ENCODE measurements at regions not wholly inside any gene's neighbourhood (a gene's known extent, or its start where the extent isn't known, plus 50 kb on each side); places are given as distances from the start of the nearest gene placed in this dataset.

DNA sequence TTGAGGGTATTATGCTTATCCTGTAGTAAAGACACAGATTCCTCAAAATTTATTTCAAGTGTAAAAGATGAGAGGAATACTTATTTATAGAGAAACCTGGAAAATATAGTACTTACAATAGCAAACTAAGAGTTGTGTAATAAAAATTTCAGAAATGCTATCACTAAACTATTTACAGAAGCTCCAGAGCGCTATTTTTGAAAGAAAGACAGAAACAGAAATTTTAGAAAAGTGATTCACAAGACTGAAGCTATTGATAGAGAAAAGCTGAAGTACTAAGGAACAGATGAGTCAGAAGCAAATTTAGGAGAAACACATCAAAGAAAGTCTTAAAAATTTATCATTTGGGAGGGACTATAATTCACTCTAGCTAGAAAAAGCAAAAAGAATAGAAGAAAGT lies 1174.2 kb downstream of the DIAPH3 start:
- H3K27ac ChIP-seq (ENCODE audit: low read depth in 1 of 2, low read length in 1 of 2): no peak overlapping the region
- WGBS: 94% methylated on average over 1 of the region's 1 CpG
- H3K36me3 ChIP-seq (ENCODE audit: control insufficient read depth in 2 of 2, insufficient read depth in 2 of 2, low read length in 1 of 2): no peaks in the 10 kb centered on the region
- no peaks in the 10 kb centered on the region for H3K9me3 ChIP-seq (ENCODE audit: control insufficient read depth in 2 of 2, insufficient read depth in 1 of 2, low read length in 1 of 2)
- H3K27me3 ChIP-seq (ENCODE audit: control insufficient read depth in 2 of 2, insufficient read depth in 1 of 2, low read length in 1 of 2): no peaks in the 10 kb centered on the region
- H3K4me1 ChIP-seq (ENCODE audit: control insufficient read depth in 2 of 2, insufficient read depth in 2 of 2, low read length in 2 of 2): no peaks in the 10 kb centered on the region
- DNase-seq (ENCODE audit: low read depth in 6 of 9, low spot score in 9 of 9): no peak
- no peak overlapping the region for H3K4me3 ChIP-seq (ENCODE audit: low read length in 2 of 2)

DNA sequence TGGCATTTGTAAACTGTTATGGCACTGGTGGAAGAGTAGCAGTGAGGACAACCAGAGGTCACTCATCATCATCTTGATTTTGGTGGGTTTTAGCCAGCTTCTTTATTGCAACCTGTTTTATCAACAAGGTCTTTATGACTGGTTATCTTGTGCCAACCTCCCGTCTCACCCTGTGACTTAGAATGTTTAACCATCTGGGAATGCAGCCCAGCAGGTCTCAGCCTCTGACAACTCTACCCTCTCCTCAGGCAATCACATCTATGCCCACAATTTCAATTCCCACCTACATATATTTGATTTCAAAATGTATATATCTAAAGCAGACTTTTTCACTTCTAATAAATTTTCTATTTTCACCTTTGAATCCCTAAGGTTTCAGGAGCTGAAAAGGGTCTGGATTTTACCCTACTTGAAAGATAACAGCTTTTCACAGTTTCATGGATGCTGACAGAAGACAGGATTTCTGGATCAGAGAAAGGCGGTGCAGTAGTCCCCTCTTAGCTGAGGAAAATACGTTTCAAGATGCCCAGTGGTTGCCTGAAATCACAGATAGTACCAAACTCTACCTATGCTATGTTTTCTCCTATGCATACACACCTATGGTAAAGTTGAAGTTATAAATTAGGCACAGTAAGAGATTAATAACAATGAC lies 1171.8 kb downstream of the DIAPH3 start:
- Histone ChIP-seq H3K4me1 (ENCODE audit: control insufficient read depth in 2 of 2, insufficient read depth in 2 of 2, low read length in 2 of 2) (no peaks in the 10 kb centered on the region), H3K36me3 (ENCODE audit: control insufficient read depth in 2 of 2, insufficient read depth in 2 of 2, low read length in 1 of 2) (no peaks in the 10 kb centered on the region), H3K9me3 (ENCODE audit: control insufficient read depth in 2 of 2, insufficient read depth in 1 of 2, low read length in 1 of 2) (no peaks in the 10 kb centered on the region), H3K4me3 (ENCODE audit: low read length in 2 of 2) (no peak overlapping the region), H3K27ac (ENCODE audit: low read depth in 1 of 2, low read length in 1 of 2) (no peak overlapping the region), H3K27me3 (ENCODE audit: control insufficient read depth in 2 of 2, insufficient read depth in 1 of 2, low read length in 1 of 2) (no peaks in the 10 kb centered on the region)
- WGBS: 85% methylated on average over 3 of the region's 3 CpGs
- DNase-seq (ENCODE audit: low read depth in 6 of 9, low spot score in 9 of 9): no peak

DNA sequence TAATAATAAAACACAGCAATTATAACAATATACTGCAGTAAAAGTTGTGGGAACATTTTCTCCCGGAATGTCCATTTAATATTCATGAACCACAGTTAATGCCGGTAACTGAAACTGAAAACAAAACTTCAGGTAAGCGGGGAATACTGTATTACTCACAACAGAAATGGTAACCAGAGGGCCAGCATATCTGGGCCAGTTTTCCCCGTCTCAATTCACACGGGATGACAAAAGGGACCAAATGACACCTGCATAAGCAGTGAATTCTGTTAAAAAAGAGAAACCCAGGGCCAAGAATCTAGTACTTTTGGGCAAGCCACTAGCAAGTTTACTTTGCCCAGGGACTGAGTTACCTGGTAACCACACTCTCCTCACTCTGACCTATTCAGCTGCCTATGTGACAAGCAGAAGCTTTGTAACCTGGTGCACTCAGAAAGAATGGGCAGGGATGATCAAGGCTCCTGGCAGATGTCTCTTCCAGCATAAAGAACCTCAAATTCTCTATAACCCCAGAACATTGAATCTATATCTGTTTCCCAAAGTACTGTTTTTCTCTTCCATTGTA lies 1171.2 kb downstream of the DIAPH3 start:
- Histone ChIP-seq H3K36me3 (ENCODE audit: control insufficient read depth in 2 of 2, insufficient read depth in 2 of 2, low read length in 1 of 2) (no peaks in the 10 kb centered on the region), H3K4me1 (ENCODE audit: control insufficient read depth in 2 of 2, insufficient read depth in 2 of 2, low read length in 2 of 2) (no peaks in the 10 kb centered on the region), H3K9me3 (ENCODE audit: control insufficient read depth in 2 of 2, insufficient read depth in 1 of 2, low read length in 1 of 2) (no peaks in the 10 kb centered on the region), H3K4me3 (ENCODE audit: low read length in 2 of 2) (no peak overlapping the region), H3K27me3 (ENCODE audit: control insufficient read depth in 2 of 2, insufficient read depth in 1 of 2, low read length in 1 of 2) (no peaks in the 10 kb centered on the region), H3K27ac (ENCODE audit: low read depth in 1 of 2, low read length in 1 of 2) (no peak overlapping the region)
- no peak for DNase-seq (ENCODE audit: low read depth in 6 of 9, low spot score in 9 of 9)
- 95% methylated on average over 5 of the region's 5 CpGs for WGBS

DNA sequence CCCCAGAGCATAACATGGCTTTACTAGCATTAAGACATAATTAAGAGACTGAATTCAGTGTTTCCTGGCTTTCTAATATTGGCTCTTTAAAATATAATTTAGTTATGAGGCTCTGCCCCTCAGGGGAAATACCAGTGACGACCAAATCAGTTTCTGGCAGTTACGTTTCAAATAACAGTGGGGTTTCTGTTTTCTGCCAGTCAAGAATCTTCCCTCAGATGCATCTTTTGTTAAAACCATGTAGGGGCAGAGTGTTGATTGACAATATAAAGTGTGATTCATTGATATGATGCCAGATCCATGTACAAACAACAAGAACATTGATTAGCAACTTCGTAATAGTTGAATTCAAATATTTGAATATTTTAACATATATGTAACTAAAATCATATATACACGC lies 1169.7 kb downstream of the DIAPH3 start:
- WGBS: 92% methylated on average over 4 of the region's 4 CpGs
- no peaks in the 10 kb centered on the region for H3K27me3 ChIP-seq (ENCODE audit: control insufficient read depth in 2 of 2, insufficient read depth in 1 of 2, low read length in 1 of 2)
- DNase-seq (ENCODE audit: low read depth in 6 of 9, low spot score in 9 of 9): no peak
- H3K27ac ChIP-seq (ENCODE audit: low read depth in 1 of 2, low read length in 1 of 2): no peak overlapping the region
- no peak overlapping the region for H3K4me3 ChIP-seq (ENCODE audit: low read length in 2 of 2)
- no peaks in the 10 kb centered on the region for H3K4me1 ChIP-seq (ENCODE audit: control insufficient read depth in 2 of 2, insufficient read depth in 2 of 2, low read length in 2 of 2)
- no peaks in the 10 kb centered on the region for H3K36me3 ChIP-seq (ENCODE audit: control insufficient read depth in 2 of 2, insufficient read depth in 2 of 2, low read length in 1 of 2)
- no peaks in the 10 kb centered on the region for H3K9me3 ChIP-seq (ENCODE audit: control insufficient read depth in 2 of 2, insufficient read depth in 1 of 2, low read length in 1 of 2)

DNA sequence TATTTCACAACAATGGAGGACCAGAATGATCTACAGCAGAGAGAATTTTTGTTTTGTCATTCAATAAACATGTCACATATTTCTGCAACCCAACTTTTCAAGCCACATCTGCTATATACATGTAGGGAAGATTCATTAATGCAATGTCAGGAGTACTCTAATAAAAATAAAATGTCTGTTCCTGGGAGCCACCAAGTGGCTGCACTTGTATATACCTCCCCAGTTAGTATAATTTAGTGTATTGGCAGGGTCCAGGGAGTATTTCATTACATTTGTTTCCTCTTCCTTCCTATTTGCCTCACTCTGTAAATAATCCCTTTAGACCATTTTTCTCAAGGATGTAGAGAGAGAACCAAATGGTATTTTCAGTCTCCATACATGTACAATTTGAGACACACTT lies 1169.0 kb downstream of the DIAPH3 start:
- H3K36me3 ChIP-seq (ENCODE audit: control insufficient read depth in 2 of 2, insufficient read depth in 2 of 2, low read length in 1 of 2): no peaks in the 10 kb centered on the region
- no peak overlapping the region for H3K4me3 ChIP-seq (ENCODE audit: low read length in 2 of 2)
- H3K9me3 ChIP-seq (ENCODE audit: control insufficient read depth in 2 of 2, insufficient read depth in 1 of 2, low read length in 1 of 2): no peaks in the 10 kb centered on the region
- no peaks in the 10 kb centered on the region for H3K27me3 ChIP-seq (ENCODE audit: control insufficient read depth in 2 of 2, insufficient read depth in 1 of 2, low read length in 1 of 2)
- H3K4me1 ChIP-seq (ENCODE audit: control insufficient read depth in 2 of 2, insufficient read depth in 2 of 2, low read length in 2 of 2): no peaks in the 10 kb centered on the region
- DNase-seq (ENCODE audit: low read depth in 6 of 9, low spot score in 9 of 9): no peak
- no peak overlapping the region for H3K27ac ChIP-seq (ENCODE audit: low read depth in 1 of 2, low read length in 1 of 2)

DNA sequence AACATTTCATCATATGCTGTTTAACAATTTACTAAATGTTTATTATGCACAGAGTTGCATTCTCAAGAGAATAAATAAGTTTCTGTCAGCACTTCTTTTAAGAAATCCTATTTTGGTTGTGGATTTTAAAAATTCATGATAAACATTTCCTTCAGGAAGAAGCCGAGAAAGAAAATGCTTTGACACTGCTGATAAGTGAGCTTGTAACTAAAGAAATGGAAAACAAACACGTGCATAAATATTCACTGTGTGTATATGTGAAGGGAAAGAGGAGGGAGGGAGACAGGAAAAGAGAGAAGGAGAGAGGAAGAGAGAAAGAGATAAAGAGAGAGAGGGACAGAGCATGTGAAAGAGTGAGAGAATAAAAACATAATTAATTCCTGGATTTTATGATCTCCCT lies 1165.0 kb downstream of the DIAPH3 start:
- Histone ChIP-seq H3K36me3 (ENCODE audit: control insufficient read depth in 2 of 2, insufficient read depth in 2 of 2, low read length in 1 of 2) (no peaks in the 10 kb centered on the region), H3K27ac (ENCODE audit: low read depth in 1 of 2, low read length in 1 of 2) (no peak overlapping the region), H3K27me3 (ENCODE audit: control insufficient read depth in 2 of 2, insufficient read depth in 1 of 2, low read length in 1 of 2) (no peaks in the 10 kb centered on the region), H3K4me1 (ENCODE audit: control insufficient read depth in 2 of 2, insufficient read depth in 2 of 2, low read length in 2 of 2) (no peaks in the 10 kb centered on the region), H3K9me3 (ENCODE audit: control insufficient read depth in 2 of 2, insufficient read depth in 1 of 2, low read length in 1 of 2) (no peaks in the 10 kb centered on the region), H3K4me3 (ENCODE audit: low read length in 2 of 2) (no peak overlapping the region)
- DNase-seq (ENCODE audit: low read depth in 6 of 9, low spot score in 9 of 9): no peak
- 84% methylated on average over 2 of the region's 2 CpGs for WGBS

DNA sequence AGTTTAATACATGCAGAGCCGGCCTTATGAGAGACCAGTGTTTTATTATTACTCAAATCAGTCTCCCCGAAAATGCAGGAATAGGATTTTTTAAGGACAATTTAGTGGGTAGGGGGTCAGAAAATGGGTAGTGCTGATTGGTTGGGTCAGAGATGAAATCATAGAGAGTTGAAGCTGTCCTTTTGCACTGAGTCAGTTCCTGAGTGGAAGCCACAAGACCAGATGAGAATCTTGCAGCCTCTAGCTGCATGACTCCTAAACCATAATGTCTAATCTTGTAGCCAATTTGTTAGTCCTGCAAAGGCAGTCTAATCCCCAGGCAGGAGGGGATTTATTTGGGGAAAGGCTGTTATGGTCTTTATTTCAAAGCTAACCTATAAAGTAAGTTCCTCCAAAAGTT lies 1163.9 kb downstream of the DIAPH3 start:
- H3K4me1 ChIP-seq (ENCODE audit: control insufficient read depth in 2 of 2, insufficient read depth in 2 of 2, low read length in 2 of 2): no peaks in the 10 kb centered on the region
- DNase-seq (ENCODE audit: low read depth in 6 of 9, low spot score in 9 of 9): no peak

DNA sequence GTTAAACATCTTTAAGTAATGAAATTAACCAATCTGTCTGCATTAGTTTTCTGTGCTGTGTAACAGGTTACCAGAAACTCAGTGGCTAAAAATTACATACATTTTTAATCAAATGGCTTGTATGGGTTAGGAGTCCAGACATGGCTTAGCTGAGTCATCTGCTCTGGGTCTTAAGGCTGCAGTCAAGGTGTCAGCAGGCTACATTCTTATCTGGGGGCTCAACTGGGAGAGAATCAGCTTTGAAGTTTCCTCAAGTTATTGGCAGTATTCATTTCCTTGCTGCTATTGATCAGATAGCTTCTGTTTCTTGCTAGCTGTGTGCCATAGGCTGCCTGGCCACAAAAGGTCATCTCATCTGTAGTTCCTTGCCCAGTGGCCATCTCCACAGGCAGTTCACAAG lies 1163.0 kb downstream of the DIAPH3 start:
- H3K27me3 ChIP-seq (ENCODE audit: control insufficient read depth in 2 of 2, insufficient read depth in 1 of 2, low read length in 1 of 2): no peaks in the 10 kb centered on the region
- H3K27ac ChIP-seq (ENCODE audit: low read depth in 1 of 2, low read length in 1 of 2): no peak overlapping the region
- DNase-seq (ENCODE audit: low read depth in 6 of 9, low spot score in 9 of 9): no peak
- no peaks in the 10 kb centered on the region for H3K4me1 ChIP-seq (ENCODE audit: control insufficient read depth in 2 of 2, insufficient read depth in 2 of 2, low read length in 2 of 2)
- no peaks in the 10 kb centered on the region for H3K36me3 ChIP-seq (ENCODE audit: control insufficient read depth in 2 of 2, insufficient read depth in 2 of 2, low read length in 1 of 2)
- H3K4me3 ChIP-seq (ENCODE audit: low read length in 2 of 2): no peak overlapping the region
- H3K9me3 ChIP-seq (ENCODE audit: control insufficient read depth in 2 of 2, insufficient read depth in 1 of 2, low read length in 1 of 2): no peaks in the 10 kb centered on the region

More for the DNA sequence above, 1163.9 kb downstream of the DIAPH3 start:
- no peak overlapping the region for H3K27ac ChIP-seq (ENCODE audit: low read depth in 1 of 2, low read length in 1 of 2)
- H3K27me3 ChIP-seq (ENCODE audit: control insufficient read depth in 2 of 2, insufficient read depth in 1 of 2, low read length in 1 of 2): no peaks in the 10 kb centered on the region
- H3K36me3 ChIP-seq (ENCODE audit: control insufficient read depth in 2 of 2, insufficient read depth in 2 of 2, low read length in 1 of 2): no peaks in the 10 kb centered on the region
- 94% methylated on average over 2 of the region's 2 CpGs for WGBS
- no peaks in the 10 kb centered on the region for H3K9me3 ChIP-seq (ENCODE audit: control insufficient read depth in 2 of 2, insufficient read depth in 1 of 2, low read length in 1 of 2)
- no peak overlapping the region for H3K4me3 ChIP-seq (ENCODE audit: low read length in 2 of 2)

DNA sequence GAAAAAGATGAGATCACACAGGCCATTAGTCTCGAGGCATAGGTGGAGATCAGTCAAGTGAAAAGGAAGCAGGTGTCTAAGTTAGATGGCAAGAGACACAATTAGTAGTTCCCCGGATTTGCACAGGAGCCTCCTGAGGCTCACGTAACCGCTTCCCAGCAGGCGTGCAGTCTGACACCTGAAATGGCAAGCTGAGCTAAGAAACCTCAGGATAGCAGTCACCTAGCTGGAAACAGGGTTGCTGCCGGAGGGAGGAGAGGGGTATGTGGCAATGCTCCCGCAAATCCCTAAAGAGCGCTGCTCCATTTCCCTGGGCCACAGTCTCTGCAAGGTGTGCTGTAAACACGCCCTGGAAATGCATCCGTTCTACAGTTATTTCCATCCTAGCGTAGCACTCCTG lies 1151.0 kb downstream of the DIAPH3 start:
- Histone ChIP-seq H3K4me3 (ENCODE audit: low read length in 2 of 2) (no peak overlapping the region), H3K36me3 (ENCODE audit: control insufficient read depth in 2 of 2, insufficient read depth in 2 of 2, low read length in 1 of 2) (no peaks in the 10 kb centered on the region), H3K27me3 (ENCODE audit: control insufficient read depth in 2 of 2, insufficient read depth in 1 of 2, low read length in 1 of 2) (no peaks in the 10 kb centered on the region), H3K9me3 (ENCODE audit: control insufficient read depth in 2 of 2, insufficient read depth in 1 of 2, low read length in 1 of 2) (no peaks in the 10 kb centered on the region), H3K27ac (ENCODE audit: low read depth in 1 of 2, low read length in 1 of 2) (no peak overlapping the region), H3K4me1 (ENCODE audit: control insufficient read depth in 2 of 2, insufficient read depth in 2 of 2, low read length in 2 of 2) (no peaks in the 10 kb centered on the region)
- 91% methylated on average over 11 of the region's 11 CpGs for WGBS
- no peak for DNase-seq (ENCODE audit: low read depth in 6 of 9, low spot score in 9 of 9)

All from thymus (tissue), 11 donors.